ENCODE measurements at regions not wholly inside any gene's neighbourhood (a gene's known extent, or its start where the extent isn't known, plus 50 kb on each side); places are given as distances from the start of the nearest gene placed in this dataset.
"Not testable (repeated sequence)": the region's sequence is repeated elsewhere in the genome, so short reads cannot be mapped to it uniquely, and the experiment has no call there.

GRCh38 chr7:49660170-49660783, 113.2 kb upstream of the VWC2 start:
- H3K9me3 ChIP-seq (ENCODE audit: control insufficient read depth, insufficient read depth, low read length): no peaks in the 10 kb centered on the region
- H3K9ac ChIP-seq (ENCODE audit: low read depth, low read length): no peak overlapping the region
- H3K36me3 ChIP-seq (ENCODE audit: insufficient read depth, low read length): no peaks in the 10 kb centered on the region
- H3K4me1 ChIP-seq (ENCODE audit: insufficient read depth, low read length): no peaks in the 10 kb centered on the region

GRCh38 chr7:49660976-49661375, 112.5 kb upstream of the VWC2 start:
- Histone ChIP-seq H3K9ac (ENCODE audit: low read depth, low read length) (no peak overlapping the region), H3K4me1 (ENCODE audit: insufficient read depth, low read length) (no peaks in the 10 kb centered on the region), H3K36me3 (ENCODE audit: insufficient read depth, low read length) (no peaks in the 10 kb centered on the region), H3K9me3 (ENCODE audit: control insufficient read depth, insufficient read depth, low read length) (no peaks in the 10 kb centered on the region)

GRCh38 chr7:49665963-49666362, 107.5 kb upstream of the VWC2 start:
- H3K36me3 ChIP-seq (ENCODE audit: insufficient read depth, low read length); H3K9me3 ChIP-seq (ENCODE audit: control insufficient read depth, insufficient read depth, low read length); H3K4me1 ChIP-seq (ENCODE audit: insufficient read depth, low read length): not testable (repeated sequence)
- H3K9ac ChIP-seq (ENCODE audit: low read depth, low read length): peak overlapping the region; percentile 20; the same call in 1 of the 2 replicates

GRCh38 chr7:49666764-49667163, 106.7 kb upstream of the VWC2 start:
- Histone ChIP-seq H3K9me3 (ENCODE audit: control insufficient read depth, insufficient read depth, low read length) (no peaks in the 10 kb centered on the region), H3K9ac (ENCODE audit: low read depth, low read length) (no peak overlapping the region), H3K36me3 (ENCODE audit: insufficient read depth, low read length) (no peaks in the 10 kb centered on the region), H3K4me1 (ENCODE audit: insufficient read depth, low read length) (peaks cover 5% of the 10 kb centered on the region; the same call in 1 of the 2 replicates)

- Histone ChIP-seq H3K4me1 (ENCODE audit: insufficient read depth, low read length) (peaks cover 5% of the 10 kb centered on the region; the same call in 1 of the 2 replicates), H3K9me3 (ENCODE audit: control insufficient read depth, insufficient read depth, low read length) (no peaks in the 10 kb centered on the region), H3K9ac (ENCODE audit: low read depth, low read length) (no peak overlapping the region), H3K36me3 (ENCODE audit: insufficient read depth, low read length) (no peaks in the 10 kb centered on the region)
Measured at GRCh38 chr7:49669285-49669684, 104.2 kb upstream of the VWC2 start.

- H3K9ac ChIP-seq (ENCODE audit: low read depth, low read length): no peak overlapping the region
- H3K9me3 ChIP-seq (ENCODE audit: control insufficient read depth, insufficient read depth, low read length): no peaks in the 10 kb centered on the region
- peaks cover 5% of the 10 kb centered on the region; the same call in 1 of the 2 replicates for H3K4me1 ChIP-seq (ENCODE audit: insufficient read depth, low read length)
- no peaks in the 10 kb centered on the region for H3K36me3 ChIP-seq (ENCODE audit: insufficient read depth, low read length)
Measured at GRCh38 chr7:49669692-49670260, 103.7 kb upstream of the VWC2 start.

GRCh38 chr7:49670991-49671390, 102.4 kb upstream of the VWC2 start:
- H3K9ac ChIP-seq (ENCODE audit: low read depth, low read length): no peak overlapping the region
- no peaks in the 10 kb centered on the region for H3K9me3 ChIP-seq (ENCODE audit: control insufficient read depth, insufficient read depth, low read length)
- H3K36me3 ChIP-seq (ENCODE audit: insufficient read depth, low read length): no peaks in the 10 kb centered on the region
- H3K4me1 ChIP-seq (ENCODE audit: insufficient read depth, low read length): peaks cover 5% of the 10 kb centered on the region; the same call in 1 of the 2 replicates

GRCh38 chr7:49692516-49692915, 80.9 kb upstream of the VWC2 start:
- H3K9ac ChIP-seq (ENCODE audit: low read depth, low read length): no peak overlapping the region
- H3K9me3 ChIP-seq (ENCODE audit: control insufficient read depth, insufficient read depth, low read length): no peaks in the 10 kb centered on the region
- H3K36me3 ChIP-seq (ENCODE audit: insufficient read depth, low read length): no peaks in the 10 kb centered on the region
- no peaks in the 10 kb centered on the region for H3K4me1 ChIP-seq (ENCODE audit: insufficient read depth, low read length)

- Histone ChIP-seq H3K9me3 (ENCODE audit: control insufficient read depth, insufficient read depth, low read length) (no peaks in the 10 kb centered on the region), H3K4me1 (ENCODE audit: insufficient read depth, low read length) (no peaks in the 10 kb centered on the region), H3K9ac (ENCODE audit: low read depth, low read length) (no peak overlapping the region), H3K36me3 (ENCODE audit: insufficient read depth, low read length) (no peaks in the 10 kb centered on the region)
Measured at GRCh38 chr7:49695971-49696370, 77.5 kb upstream of the VWC2 start.

- no peaks in the 10 kb centered on the region for H3K9me3 ChIP-seq (ENCODE audit: control insufficient read depth, insufficient read depth, low read length)
- H3K9ac ChIP-seq (ENCODE audit: low read depth, low read length): no peak overlapping the region
- no peaks in the 10 kb centered on the region for H3K4me1 ChIP-seq (ENCODE audit: insufficient read depth, low read length)
Measured at GRCh38 chr7:49700841-49701240, 72.6 kb upstream of the VWC2 start.

GRCh38 chr7:49702099-49702498, 71.3 kb upstream of the VWC2 start:
- H3K36me3 ChIP-seq (ENCODE audit: insufficient read depth, low read length): no peaks in the 10 kb centered on the region
- H3K4me1 ChIP-seq (ENCODE audit: insufficient read depth, low read length): no peaks in the 10 kb centered on the region
- no peak overlapping the region for H3K9ac ChIP-seq (ENCODE audit: low read depth, low read length)
- H3K9me3 ChIP-seq (ENCODE audit: control insufficient read depth, insufficient read depth, low read length): no peaks in the 10 kb centered on the region

More at GRCh38 chr7:49700841-49701240, 72.6 kb upstream of the VWC2 start:
- no peaks in the 10 kb centered on the region for H3K36me3 ChIP-seq (ENCODE audit: insufficient read depth, low read length)

- no peak overlapping the region for H3K9ac ChIP-seq (ENCODE audit: low read depth, low read length)
- no peaks in the 10 kb centered on the region for H3K36me3 ChIP-seq (ENCODE audit: insufficient read depth, low read length)
- no peaks in the 10 kb centered on the region for H3K4me1 ChIP-seq (ENCODE audit: insufficient read depth, low read length)
- H3K9me3 ChIP-seq (ENCODE audit: control insufficient read depth, insufficient read depth, low read length): no peaks in the 10 kb centered on the region
Measured at GRCh38 chr7:49703337-49703736, 70.1 kb upstream of the VWC2 start.

- no peaks in the 10 kb centered on the region for H3K4me1 ChIP-seq (ENCODE audit: insufficient read depth, low read length)
Measured at GRCh38 chr7:49703881-49704280, 69.6 kb upstream of the VWC2 start.

GRCh38 chr7:49706106-49706505, 67.3 kb upstream of the VWC2 start:
- no peaks in the 10 kb centered on the region for H3K9me3 ChIP-seq (ENCODE audit: control insufficient read depth, insufficient read depth, low read length)
- H3K9ac ChIP-seq (ENCODE audit: low read depth, low read length): no peak overlapping the region
- no peaks in the 10 kb centered on the region for H3K4me1 ChIP-seq (ENCODE audit: insufficient read depth, low read length)
- no peaks in the 10 kb centered on the region for H3K36me3 ChIP-seq (ENCODE audit: insufficient read depth, low read length)

More at GRCh38 chr7:49703881-49704280, 69.6 kb upstream of the VWC2 start:
- H3K36me3 ChIP-seq (ENCODE audit: insufficient read depth, low read length): no peaks in the 10 kb centered on the region
- H3K9ac ChIP-seq (ENCODE audit: low read depth, low read length): no peak overlapping the region
- H3K9me3 ChIP-seq (ENCODE audit: control insufficient read depth, insufficient read depth, low read length): no peaks in the 10 kb centered on the region

- Histone ChIP-seq H3K4me1 (ENCODE audit: insufficient read depth, low read length) (no peaks in the 10 kb centered on the region), H3K9me3 (ENCODE audit: control insufficient read depth, insufficient read depth, low read length) (no peaks in the 10 kb centered on the region), H3K36me3 (ENCODE audit: insufficient read depth, low read length) (no peaks in the 10 kb centered on the region), H3K9ac (ENCODE audit: low read depth, low read length) (no peak overlapping the region)
Measured at GRCh38 chr7:49707891-49708290, 65.5 kb upstream of the VWC2 start.

All from ES-I3 (cell line).